GM20431 (cell line): ENCODE measurements at regions not wholly inside any gene's neighbourhood (a gene's known extent, or its start where the extent isn't known, plus 50 kb on each side); places are given as distances from the start of the nearest gene placed in this dataset.

Experiments used
- in situ Hi-C: fragments of 300-500 bp; cut with MseI, MboI; formaldehyde crosslinking; loops from one replicate; pipeline ENCODE4 v1.15.0; 2020; ENCODE audit warnings: low sequenced_read_pairs; ENCODE audit not compliant: unreplicated experiment

DNA sequence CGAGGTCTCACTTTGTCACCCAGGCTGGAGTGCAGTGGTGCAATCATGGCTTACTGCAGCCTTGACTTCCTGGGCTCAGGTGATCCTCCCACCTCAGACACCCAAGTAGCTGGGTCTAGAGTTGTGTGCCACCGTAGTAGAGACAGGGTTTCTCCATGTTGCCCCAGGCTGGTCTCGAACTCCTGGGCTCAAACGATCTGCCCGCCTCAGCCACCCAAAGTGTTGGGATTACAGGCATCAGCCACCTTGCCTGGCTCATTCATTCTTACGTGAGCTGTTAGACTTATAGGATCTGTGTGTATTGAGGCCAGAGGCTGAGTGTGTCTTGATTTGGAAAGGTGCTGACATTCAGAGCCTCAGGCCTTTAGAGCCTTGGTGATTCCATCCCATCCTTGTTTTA lies 128.1 kb downstream of the SLC25A47 start:
- in situ Hi-C loops, result no loop called here

DNA sequence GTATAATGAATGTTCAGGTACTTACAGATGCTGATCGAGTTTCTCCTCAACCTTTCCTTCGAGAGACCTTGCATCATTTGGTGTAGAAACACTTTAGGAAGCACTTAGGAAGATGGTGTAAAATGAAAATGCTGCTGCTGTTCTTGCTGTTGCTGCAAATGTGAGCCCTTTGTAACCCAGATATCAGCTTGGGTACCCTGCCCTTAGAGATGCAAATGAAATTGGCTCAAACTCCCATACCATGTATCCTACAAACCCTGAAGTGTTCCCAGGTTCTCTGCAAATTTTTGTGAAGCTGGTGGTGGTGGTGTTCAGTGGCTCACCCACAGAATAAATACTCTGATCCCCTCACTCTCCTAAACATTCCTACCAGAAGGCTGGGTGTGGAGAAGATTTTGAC lies 130.8 kb downstream of the SLC25A47 start:
- in situ Hi-C loops, result no loop called here

DNA sequence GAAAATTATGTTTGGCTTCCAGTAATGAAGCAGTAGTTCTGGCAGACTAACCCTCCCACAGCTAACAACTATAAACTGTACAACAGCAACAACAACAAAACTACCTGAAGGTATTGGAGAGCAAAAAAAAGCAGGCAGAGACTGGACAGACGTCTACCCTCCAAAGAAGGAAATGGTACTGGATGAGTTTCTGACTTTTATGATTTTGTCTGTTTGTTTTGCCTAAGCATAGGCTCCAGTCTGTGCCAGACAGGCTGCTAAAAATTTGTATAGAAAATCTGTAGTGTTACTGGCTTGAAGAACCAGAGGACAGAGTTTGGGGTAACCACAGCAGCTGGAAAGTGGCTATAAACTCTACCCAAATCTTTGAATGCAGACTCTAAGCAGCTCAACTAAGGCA lies 131.3 kb downstream of the SLC25A47 start:
- in situ Hi-C loops, result no loop called here

DNA sequence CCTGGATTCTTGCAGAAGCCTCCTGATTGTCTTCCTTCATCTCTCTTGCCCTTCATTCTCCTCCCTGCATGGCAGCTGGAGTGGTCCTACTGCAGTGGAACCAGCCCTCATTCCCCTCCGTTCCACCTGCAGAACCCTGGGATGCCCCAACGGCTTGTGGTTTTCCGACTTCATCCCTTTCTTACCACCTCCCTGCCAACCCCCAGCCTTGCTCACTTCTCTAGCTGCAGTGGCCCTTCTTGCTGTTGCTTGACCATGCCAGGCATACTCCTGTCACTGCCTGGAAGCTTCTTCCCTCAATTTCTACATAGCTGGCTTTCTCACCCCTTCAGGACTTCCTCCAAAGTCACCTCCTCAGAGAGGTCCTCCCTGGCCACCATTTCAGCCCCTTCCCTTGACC lies 123.3 kb downstream of the BEGAIN start:
- in situ Hi-C loops, result no loop called here

DNA sequence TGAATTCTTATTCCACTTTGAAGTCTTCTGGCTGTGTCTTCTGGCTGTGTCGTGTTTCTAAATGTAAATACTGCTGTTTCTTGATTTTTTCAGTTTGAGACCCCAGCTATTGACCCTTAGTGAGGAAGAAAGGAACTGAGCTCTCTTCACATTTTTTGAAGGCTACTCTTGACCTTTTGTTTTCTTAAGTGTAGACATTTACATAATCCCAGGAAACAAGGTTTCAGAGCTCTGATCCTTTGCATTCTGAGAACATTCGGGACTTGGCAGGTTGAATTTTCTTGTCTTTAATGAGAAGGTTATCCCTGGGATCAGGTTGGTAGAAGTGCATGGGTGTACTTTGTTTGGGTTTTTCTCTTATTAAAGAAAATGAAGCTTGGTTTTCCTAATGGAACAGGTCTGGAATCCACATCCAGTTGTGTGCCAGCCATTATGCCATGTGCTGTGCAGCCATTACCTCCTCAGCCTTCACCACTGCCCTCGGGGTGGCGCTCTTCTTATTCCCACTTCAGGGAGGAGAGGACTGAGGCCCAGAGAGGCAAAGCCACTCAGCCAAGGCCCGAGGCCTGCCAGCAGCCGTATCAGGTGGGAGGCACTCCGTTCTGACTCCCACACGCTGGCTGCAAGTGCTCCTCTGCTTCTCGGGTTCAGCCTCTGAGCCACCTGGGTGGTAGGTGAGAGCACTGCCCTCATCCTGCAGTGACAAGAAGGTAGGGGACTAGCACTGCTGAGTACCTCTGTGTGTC lies 120.9 kb downstream of the BEGAIN start:
- in situ Hi-C loops, result no loop called here

DNA sequence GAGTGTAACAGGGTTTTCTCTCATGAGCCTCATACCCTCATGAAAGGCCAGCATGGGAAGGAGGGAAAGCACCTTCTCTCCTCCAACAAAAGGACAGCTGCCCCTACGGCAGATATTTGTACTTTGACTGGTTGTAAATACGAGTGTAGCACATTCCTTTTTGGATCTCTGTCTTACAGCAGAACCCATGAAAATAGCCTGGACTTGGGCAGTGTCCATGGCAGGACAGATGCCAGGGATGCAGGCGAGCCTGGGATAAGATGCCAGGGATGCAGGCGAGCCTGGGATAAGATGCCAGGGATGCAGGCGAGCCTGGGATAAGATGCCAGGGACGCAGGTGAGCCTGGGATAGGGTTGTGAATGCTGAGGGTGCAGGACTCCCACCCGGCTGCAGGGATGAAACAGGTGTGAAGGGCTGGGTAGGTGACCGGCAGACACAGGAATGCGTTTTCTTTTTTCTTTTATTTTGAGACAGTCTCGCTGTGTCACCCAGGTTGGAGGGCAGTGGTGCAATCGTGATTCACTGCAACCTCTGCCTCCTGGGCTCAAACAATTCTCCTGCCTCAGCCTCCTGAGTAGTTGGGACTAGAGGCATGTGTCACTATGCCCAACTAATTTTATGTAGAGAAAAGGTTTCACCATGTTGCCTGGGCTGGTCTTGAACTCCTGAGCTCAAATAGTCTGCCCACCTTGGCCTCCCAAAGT lies 120.0 kb downstream of the BEGAIN start:
- in situ Hi-C loops, result no loop called here

DNA sequence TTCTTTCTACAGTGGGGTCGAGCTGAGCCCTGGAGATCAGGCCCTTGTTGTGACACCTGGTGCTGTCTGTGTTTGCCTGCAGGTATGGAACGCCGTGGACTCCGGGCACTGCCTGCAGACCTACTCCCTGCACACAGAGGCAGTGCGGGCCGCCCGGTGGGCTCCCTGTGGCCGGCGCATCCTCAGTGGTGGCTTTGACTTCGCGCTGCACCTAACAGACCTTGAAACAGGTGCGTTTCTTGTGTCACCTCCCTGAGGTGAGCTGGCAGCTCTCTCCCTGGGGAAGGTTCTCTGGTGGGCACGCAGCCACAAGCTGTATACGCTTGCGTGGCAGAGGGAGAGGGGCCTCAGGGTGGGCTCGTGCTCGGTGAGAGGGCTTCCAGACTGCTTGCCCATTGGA lies 119.3 kb downstream of the BEGAIN start:
- in situ Hi-C loops, result no loop called here

DNA sequence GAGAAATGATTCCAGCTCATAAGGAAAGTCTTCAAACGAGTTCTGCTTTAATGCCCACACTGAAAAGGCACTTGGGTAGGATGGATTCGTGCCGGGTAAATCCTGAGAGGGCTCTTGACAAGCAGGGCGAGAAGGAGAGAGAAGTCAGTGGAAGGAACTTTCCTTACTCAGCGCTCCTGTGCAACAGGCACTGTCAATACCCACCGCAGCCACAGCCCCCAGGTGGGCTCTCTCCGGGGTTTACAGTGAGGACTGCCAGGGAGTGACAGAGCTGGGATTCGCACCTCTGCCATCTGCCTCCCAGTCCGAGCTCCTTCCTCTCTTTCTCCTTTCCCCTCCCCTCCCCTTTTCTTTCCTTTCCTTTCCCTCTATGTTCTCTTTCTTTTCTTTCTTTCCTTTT lies 118.7 kb downstream of the BEGAIN start:
- in situ Hi-C loops, result no loop called here

DNA sequence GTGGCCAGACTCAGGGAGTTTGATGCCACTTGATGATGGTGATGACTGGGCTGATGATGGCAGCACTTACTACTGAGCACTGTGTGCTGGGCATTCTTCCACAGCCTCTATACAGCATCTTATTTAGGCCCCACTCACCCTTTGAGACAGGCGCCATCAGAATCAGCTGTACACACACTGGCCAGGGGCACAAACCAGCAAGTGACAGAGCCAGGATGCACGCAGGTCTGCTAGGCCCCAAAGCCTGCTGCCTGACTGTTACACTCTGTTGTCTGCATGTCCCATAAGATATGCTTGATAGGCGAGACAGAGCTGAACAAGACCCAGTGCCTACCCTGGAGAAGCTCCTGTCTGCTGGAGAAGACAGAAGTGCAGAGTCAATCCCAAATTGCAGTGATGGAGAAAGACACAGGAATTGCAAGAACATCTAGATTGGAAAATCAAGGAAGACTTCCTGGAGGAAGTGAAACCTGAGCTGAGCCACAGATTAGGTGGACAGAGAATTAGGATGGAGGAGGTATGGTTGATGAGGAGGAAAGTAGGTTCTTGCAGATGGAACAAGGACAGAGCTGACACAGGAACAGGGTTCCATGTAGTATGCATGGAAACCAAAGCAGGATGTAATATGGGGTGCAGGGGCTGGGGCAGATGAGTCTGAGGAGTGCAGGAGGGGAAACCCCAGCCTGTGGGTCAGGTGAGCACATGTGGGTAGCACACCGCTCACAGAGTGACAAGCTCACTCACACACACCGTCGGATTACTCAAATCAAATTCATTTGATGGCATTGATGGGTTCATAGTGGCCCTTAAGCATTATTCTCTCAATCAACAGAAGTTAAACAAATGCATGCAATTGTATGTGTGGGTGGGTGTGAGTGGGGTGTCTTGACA lies 117.3 kb downstream of the BEGAIN start:
- in situ Hi-C loops, result no loop called here

DNA sequence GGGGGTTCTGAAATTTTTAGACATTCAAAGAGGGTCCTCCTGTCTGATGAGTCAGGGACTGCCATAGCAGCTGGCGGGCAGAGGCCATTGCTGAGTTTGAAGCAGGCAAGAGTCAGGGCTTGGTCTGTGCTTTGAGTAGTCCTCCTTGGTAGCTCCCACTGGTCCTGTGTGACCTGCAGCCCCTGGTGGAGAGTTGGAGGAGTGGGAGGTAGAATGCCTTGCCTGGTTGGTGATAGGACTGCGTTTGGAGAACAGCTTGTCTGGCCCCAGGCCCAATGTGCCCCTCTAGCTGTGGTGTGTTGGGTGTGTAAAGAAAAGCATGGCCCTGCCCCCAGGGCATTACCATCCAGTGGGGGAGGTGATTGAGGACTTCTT lies 116.7 kb downstream of the BEGAIN start:
- in situ Hi-C loops, result no loop called here

DNA sequence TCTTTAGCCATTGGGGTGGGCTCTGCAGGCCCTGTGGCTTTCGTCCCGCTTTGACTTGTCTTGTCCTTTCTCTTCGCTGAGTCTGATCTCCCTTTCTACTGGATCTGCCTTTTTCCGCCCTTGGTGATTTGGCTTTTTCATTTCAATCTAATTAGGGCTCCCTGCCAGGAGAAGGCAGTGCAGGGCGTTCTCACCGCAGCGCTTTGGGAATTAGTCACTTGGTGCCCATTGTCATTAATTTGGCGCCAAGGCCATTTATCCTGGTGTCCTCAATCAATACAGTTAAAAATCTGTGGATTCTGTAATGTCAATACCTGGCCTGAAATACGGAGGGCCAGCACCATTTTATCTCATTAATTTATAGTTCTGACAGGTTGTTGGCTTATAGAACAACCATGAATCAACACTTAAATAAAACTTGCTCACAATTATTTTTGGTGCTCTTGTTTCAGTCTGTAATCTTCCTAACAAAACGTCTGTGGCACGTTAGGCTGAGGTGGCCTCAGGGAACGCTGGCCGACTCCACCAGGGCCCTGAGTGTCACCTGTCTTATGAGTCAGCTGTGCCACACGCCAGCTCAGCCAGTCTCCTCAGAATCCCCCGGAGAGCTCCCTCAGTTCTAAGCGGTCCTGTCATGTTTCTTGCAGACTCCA lies 115.7 kb downstream of the BEGAIN start:
- in situ Hi-C loops, result no loop called here

DNA sequence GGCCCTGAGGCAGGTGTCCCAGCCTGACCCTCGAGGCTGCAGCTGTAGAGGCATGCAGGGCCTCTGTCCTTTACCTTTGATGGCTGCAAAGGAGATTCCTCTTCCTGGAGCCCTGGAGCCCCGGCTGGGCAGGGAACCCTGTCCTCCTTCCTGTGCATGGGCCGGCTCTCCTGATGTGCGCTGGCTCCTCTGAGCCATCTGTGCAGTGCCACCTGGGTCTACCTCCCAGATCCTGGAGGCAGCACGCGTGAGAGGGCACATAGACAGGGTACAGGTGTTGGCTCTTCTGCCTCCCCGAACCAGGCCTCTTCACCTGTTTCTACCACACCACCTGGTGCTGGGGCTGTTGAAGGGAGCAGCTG lies 115.1 kb downstream of the BEGAIN start:
- in situ Hi-C loops, result no loop called here

DNA sequence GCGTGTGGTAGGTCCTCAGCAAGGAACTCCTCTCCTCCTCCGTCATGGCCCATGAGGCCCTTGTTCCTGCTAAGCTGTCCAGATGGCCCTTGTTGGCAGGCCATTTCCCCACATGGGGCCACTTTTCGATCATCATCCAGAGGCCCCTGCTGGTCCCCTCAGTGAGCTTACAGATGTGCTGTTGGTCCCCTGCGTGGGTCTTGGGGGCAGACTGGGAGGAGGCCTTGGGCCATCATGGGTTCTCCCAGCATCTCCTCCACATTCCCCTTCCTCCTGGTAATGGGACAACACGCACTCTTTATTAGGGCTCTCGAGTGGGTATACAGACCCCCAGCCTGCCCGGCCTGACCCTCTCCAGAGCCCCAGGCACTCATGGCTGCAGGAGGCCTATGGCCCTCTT lies 114.7 kb downstream of the BEGAIN start:
- in situ Hi-C loops, result no loop called here

DNA sequence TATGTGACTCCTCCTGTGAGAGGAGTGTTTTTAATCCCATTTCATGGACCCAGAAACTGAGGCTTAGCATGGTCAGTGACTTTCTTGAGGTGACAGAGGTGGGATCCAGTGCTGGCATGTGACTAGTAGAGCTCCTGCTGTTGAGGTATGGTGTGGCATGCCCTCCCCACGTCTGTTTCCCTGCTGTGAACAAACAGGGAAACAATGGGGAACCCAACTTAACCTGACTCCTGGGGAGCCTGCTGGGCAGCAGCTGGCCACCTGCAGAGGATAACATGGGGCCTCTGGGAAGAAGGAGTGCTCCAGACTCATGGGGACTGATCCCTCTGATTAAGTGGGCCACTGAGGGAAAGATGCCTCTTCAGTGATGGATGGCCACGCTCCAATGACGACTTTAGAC lies 114.0 kb downstream of the BEGAIN start:
- in situ Hi-C loops, result no loop called here

DNA sequence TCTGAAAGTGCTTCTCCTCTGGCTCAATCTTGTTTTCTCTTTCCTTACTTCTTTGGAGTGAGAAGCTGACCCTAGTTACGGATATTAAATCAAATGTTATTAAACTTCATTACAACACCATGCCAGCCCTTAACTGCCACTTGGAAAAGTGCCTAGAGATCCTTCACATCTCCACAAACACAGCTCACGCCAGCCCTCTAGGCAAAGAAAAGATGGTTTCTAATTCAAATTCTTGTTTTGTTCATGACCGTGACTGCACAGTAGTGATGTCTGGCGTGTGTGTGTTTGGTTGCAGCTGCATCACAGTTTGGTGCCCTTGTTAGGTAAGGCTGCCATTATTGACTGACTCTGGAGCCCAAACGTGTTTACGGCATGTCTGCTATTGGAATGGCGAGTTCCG lies 113.0 kb downstream of the BEGAIN start:
- in situ Hi-C loops, result no loop called here

DNA sequence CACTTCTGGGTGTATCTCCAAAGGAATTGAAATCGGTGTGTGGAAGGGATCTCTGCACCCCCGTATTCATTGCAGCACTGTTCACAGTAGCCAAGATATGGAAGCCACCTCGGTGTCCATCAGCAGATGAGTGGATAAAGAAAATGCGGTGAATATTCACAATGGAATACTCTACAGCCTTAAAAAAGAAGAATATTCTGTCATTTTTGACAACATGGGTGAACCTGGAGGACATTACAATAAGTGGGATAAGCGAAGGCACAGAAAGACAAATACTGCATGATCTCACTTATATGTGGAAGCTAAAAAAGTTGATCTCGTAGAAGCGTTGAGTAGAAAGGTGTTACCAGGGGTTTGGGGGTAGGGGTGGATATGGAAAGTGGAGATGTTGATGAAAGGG lies 111.9 kb downstream of the BEGAIN start:
- in situ Hi-C loops, result no loop called here

DNA sequence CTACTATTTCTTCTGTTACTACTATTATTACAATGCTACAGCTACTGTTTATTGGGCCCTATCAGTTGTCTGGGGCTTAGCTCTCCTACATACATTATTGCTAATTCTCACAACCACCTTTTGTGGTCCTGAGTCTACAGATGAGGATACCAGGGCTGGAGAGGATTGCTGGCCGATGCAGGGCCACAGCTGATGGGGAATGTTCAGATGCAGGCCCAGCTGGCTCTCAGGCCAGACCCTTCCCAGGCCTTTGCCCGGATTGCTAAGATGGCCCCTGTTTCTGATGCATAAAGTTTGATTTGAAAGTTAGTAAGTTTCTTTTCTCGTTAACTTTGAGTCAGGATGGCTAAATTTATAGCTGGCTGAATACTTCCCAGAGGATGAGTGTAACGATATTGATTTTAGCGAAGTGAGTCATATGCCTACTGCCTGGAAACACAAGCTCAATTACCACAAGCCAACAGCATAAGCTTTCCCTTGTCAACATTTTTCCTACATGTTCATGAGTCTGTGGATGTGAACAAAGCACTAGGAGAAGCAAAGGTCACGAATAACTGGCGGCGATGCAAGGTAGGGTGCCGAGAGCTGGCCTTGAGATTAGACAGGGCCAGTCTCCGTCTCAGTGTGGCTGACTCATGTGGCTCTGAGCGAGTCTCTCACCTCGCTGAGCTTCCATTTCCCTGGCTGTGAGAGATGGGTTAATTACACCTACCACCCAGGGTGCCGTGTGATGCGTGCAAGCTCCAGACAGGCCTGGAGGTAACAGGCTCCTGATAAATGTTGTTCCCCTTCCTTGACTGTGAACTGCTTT lies 111.0 kb downstream of the BEGAIN start:
- in situ Hi-C loops, result no loop called here

DNA sequence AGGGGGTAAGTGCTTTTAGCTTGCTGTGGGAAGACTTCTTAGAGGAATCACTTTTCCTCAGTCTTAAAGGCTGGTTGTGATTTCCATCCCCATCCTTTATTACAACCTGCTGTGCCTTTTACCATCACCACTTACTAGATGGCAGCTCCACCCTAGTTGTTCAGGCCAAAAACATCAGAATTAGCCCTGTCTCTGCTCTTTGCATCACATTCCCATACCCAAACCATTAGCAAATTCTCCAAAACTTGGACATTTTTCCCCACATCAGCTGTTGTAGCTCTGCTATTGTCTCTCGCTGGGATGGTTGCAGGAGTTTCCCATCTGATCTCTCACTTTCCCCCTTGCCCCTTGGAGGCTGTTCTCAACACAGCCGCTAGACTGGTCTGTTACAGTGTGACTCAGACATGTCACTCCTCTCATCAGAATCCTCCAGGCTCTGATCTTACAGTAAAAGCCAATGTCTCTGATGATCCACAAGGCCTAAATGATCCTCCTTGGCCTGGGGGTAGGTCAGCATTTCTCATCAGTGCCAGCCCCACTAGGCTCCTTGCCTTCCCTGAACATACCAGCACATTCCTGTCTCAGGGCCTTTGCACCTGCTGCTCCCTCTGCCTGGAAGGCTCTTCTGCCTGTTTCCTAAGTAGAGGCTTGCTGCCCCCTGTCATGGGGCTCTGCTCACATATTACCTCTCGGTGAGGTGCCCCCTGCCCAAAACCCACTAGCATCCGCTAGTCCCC lies 102.5 kb downstream of the BEGAIN start:
- in situ Hi-C loops, result no loop called here
